Calu3 (cell line): ENCODE measurements at regions not wholly inside any gene's neighbourhood (a gene's known extent, or its start where the extent isn't known, plus 50 kb on each side); places are given as distances from the start of the nearest gene placed in this dataset.

Source experiments
- BruUV-seq: library from RNA; stranded (reverse); fragments of 400-500 nt; replicated peaks from 2 replicates; lab custom pipeline; 2021; lab: Mats Ljungman, UMichigan
- CTCF ChIA-PET: fragments of 300-600 bp; sonication (Branson Sonifier 250); formaldehyde crosslinking; loops from one replicate; lab custom pipeline; 2022; ENCODE audit warnings: antibody characterized with exemption; lab: Charles Lee
- DNase-seq: peaks from one replicate; pipeline ENCODE4 v3.0.0; 2022
- H3K27ac Mint-ChIP-seq: one replicate; pipeline ENCODE4 v1.8.0; 2022; ENCODE audit warnings: mixed read lengths; ENCODE audit not compliant: unreplicated experiment
- H3K27me3 Mint-ChIP-seq: one replicate; pipeline ENCODE4 v1.8.0; 2022; ENCODE audit warnings: mixed read lengths; ENCODE audit not compliant: unreplicated experiment
- H3K36me3 Mint-ChIP-seq: one replicate; pipeline ENCODE4 v1.8.0; 2022; ENCODE audit warnings: mild to moderate bottlenecking, moderate library complexity, mixed read lengths; ENCODE audit not compliant: insufficient read depth, unreplicated experiment
- H3K4me1 Mint-ChIP-seq: one replicate; pipeline ENCODE4 v1.8.0; 2022; ENCODE audit warnings: mild to moderate bottlenecking, low read depth, mixed read lengths; ENCODE audit not compliant: unreplicated experiment
- H3K4me3 Mint-ChIP-seq: one replicate; pipeline ENCODE4 v1.8.0; 2022; ENCODE audit warnings: mild to moderate bottlenecking, low read depth, moderate library complexity, mixed read lengths; ENCODE audit not compliant: unreplicated experiment
- H3K9me3 Mint-ChIP-seq: one replicate; pipeline ENCODE4 v1.8.0; 2022; ENCODE audit warnings: low read depth, mixed read lengths; ENCODE audit not compliant: unreplicated experiment
- CTCF ChIP-seq: fragments of 200-600 bp; IDR thresholded peaks from one replicate; pipeline ENCODE4 v1.8.0; 2022; ENCODE audit warnings: antibody characterized with exemption; ENCODE audit not compliant: unreplicated experiment
- intact Hi-C: fragments of 100-400 bp; cut with micrococcal nuclease; formaldehyde crosslinking; loops from one replicate; pipeline ENCODE4 v1.10.0; 2022; ENCODE audit not compliant: unreplicated experiment

GRCh38 chr7:45256309-45256708 lies 98.7 kb downstream of the RAMP3 start:
- CTCF ChIA-PET, result no interaction called here
- intact Hi-C loops, result no loop called here
- no TSS peak for BruUV-seq

GRCh38 chr7:45256775-45257174 lies 99.2 kb downstream of the RAMP3 start:
- DNase-seq, result no peak
- Mint-ChIP-seq H3K4me3 (no peak overlapping the region), H3K27ac (no peak overlapping the region), H3K4me1 (no peaks in the 10 kb centered on the region), H3K9me3 (peaks cover under 1% of the 10 kb centered on the region), H3K27me3 (peaks cover 15% of the 10 kb centered on the region), H3K36me3 (no peaks in the 10 kb centered on the region)
- CTCF ChIA-PET, result no interaction called here
- intact Hi-C loops, result no loop called here
- no TSS peak for BruUV-seq
- TF ChIP-seq CTCF, result no peak

More at GRCh38 chr7:45256309-45256708, 98.7 kb downstream of the RAMP3 start:
- no peak overlapping the region for H3K27ac Mint-ChIP-seq
- no peaks in the 10 kb centered on the region for H3K9me3 Mint-ChIP-seq
- TF ChIP-seq CTCF, result no peak
- peaks cover 10% of the 10 kb centered on the region for H3K27me3 Mint-ChIP-seq
- DNase-seq, result no peak
- no peak overlapping the region for H3K4me3 Mint-ChIP-seq
- no peaks in the 10 kb centered on the region for H3K4me1 Mint-ChIP-seq
- H3K36me3 Mint-ChIP-seq, result no peaks in the 10 kb centered on the region

- Mint-ChIP-seq H3K9me3 (peaks cover 3% of the 10 kb centered on the region), H3K36me3 (no peaks in the 10 kb centered on the region), H3K4me1 (no peaks in the 10 kb centered on the region), H3K27me3 (peaks cover 18% of the 10 kb centered on the region), H3K27ac (no peak overlapping the region), H3K4me3 (no peak overlapping the region)
- DNase-seq, result no peak
- intact Hi-C loops, result no loop called here
- TF ChIP-seq CTCF, result no peak
- CTCF ChIA-PET, result no interaction called here
- BruUV-seq, result no TSS peak
Observed at GRCh38 chr7:45257284-45257683, 99.7 kb downstream of the RAMP3 start.

- no peak for DNase-seq
- no peak overlapping the region for H3K27ac Mint-ChIP-seq
- H3K27me3 Mint-ChIP-seq, result peaks cover 18% of the 10 kb centered on the region
- TF ChIP-seq CTCF, result no peak
- no TSS peak for BruUV-seq
- H3K36me3 Mint-ChIP-seq, result no peaks in the 10 kb centered on the region
- H3K9me3 Mint-ChIP-seq, result peaks cover 7% of the 10 kb centered on the region
- CTCF ChIA-PET, result interaction anchor here (1.5 kb wide), 1 partner anchor 12 kb away, joined by 3 read pairs; no protein-coding TSS in a partner anchor
- no peaks in the 10 kb centered on the region for H3K4me1 Mint-ChIP-seq
- intact Hi-C loops, result no loop called here
- no peak overlapping the region for H3K4me3 Mint-ChIP-seq
Observed at GRCh38 chr7:45258533-45259226, 101.1 kb downstream of the RAMP3 start.
